ENCODE measurements at regions not wholly inside any gene's neighbourhood (a gene's known extent, or its start where the extent isn't known, plus 50 kb on each side); places are given as distances from the start of the nearest gene placed in this dataset.

DNA sequence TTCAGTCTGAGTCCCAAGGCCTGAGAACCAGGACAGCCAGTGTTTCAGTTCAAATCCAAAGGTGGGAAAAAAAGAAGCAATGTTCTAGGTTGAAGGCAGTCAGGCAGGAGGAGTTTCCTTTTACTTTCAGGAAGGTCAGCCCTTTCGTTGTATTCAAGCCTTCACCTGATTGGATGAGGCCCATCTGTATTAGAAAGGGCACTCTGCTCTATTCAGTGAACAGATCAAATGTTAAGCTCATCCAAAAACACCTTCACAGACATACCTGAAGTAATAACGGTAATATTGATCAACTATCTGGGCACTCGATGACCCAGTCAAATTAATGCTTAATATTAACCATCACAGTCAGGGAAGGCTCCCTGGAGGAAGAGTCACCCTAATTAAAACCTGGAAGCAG lies 60.9 kb downstream of the IRX5 start:
- TF ChIP-seq GATA2 (IDR thresholded peaks at IDR 0.05; ENCODE audit: low read depth, low read length) (no peak), GATA3 (IDR thresholded peaks at IDR 0.05; ENCODE audit: low read depth, low read length) (no peak)

Data from SH-SY5Y (cell line).